MM.1S (cell line): ENCODE measurements at regions not wholly inside any gene's neighbourhood (a gene's known extent, or its start where the extent isn't known, plus 50 kb on each side); places are given as distances from the start of the nearest gene placed in this dataset.

Experiments used
- CTCF ChIP-seq: fragments of 300-600 bp; sonication (generic); IDR thresholded peaks from 2 replicates; pipeline ENCODE4 v1.5.1; 2016; ENCODE audit warnings: antibody characterized with exemption, low read length, mixed read lengths
- EZH2 ChIP-seq: fragments of 300-600 bp; sonication (generic); optimal IDR thresholded peaks from 2 replicates; pipeline ENCODE3; 2017; ENCODE audit warnings: low read depth, mild to moderate bottlenecking, antibody characterized with exemption, low read length, mixed read lengths
- EZH2phosphoT487 ChIP-seq: fragments of 300-600 bp; sonication (generic); IDR thresholded peaks from 2 replicates; pipeline ENCODE4 v1.6.1; 2018; ENCODE audit warnings: antibody characterized with exemption, low read length

GRCh38 chr21:22244516-22244915 is 1246.3 kb downstream of the NCAM2 start:
- TF ChIP-seq EZH2, result no peak
- no peak for TF ChIP-seq CTCF
- TF ChIP-seq EZH2phosphoT487, result no peak
